ENCODE measurements at regions not wholly inside any gene's neighbourhood (a gene's known extent, or its start where the extent isn't known, plus 50 kb on each side); places are given as distances from the start of the nearest gene placed in this dataset.

DNA sequence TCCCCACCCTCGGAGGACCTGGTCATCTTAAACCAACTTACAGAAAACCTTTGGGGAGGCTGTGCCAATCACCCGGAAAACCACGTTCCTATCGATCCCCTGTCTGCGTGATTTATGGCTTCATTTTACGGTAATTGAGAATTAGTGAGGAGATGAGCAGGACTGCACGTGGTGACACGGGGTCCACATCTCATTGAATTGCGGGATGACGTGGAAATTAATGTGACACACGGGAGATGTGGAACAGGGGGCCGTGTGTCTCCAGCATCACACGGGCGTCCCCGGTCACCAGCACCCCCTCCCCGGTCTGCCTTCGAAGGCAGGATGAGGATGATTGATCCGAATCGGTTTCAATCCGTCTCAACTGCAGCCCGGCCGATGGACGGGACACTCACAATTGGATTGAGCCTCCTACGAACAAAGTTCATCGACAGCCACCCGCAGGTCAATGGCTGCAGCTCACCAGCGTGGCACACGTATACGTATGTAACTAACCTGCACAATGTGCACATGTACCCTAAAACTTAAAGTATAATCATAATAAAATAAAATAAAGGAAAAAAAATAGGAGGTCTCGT is 160.3 kb downstream of the SHOX start:
- ChIA-PET CTCF (ENCODE audit: partially characterized antibody) (no interaction called here), POLR2A (ENCODE audit: partially characterized antibody) (no interaction called here)
- H4K5ac ChIP-seq (ENCODE audit: insufficient read length, low read depth, low read length), result peak overlapping the region; percentile 81
- peak overlapping the region in 3 of 4 experiments; percentile 5 to 40 (median 10); a peak in 4 of 8 replicates for H3K4me3 ChIP-seq (ENCODE audit: extremely low read depth in 1 of 4, insufficient read depth in 2 of 4, low read depth in 3 of 4, low read length in 4 of 4)
- no peak overlapping the region for H2AFZ ChIP-seq (ENCODE audit: low read length)
- no peaks in the 10 kb centered on the region for H3K9me3 ChIP-seq (ENCODE audit: insufficient read depth in 2 of 2, low read depth in 1 of 2, low read length in 1 of 2)
- H2BK5ac ChIP-seq (ENCODE audit: low read depth, low read length), result peak overlapping the region; percentile 98
- no peaks in the 10 kb centered on the region for H4K20me1 ChIP-seq (replicated peaks in 1 of 2; ENCODE audit: control insufficient read depth in 1 of 2, insufficient read depth in 2 of 2, low read length in 2 of 2)
- peak overlapping the region; percentile 71 for H3K56ac ChIP-seq (replicated peaks; ENCODE audit: insufficient read length, low read depth, low read length)
- H2AK5ac ChIP-seq (ENCODE audit: low read depth, low read length), result peak overlapping the region; percentile 89
- H3K4me2 ChIP-seq (ENCODE audit: insufficient read depth in 1 of 2, low read depth in 2 of 2, low read length in 2 of 2), result peak overlapping the region; percentile 69 to 72
- peak; percentile 58; the same call in 1 of the 2 replicates for TF ChIP-seq E2F6 (IDR thresholded peaks at IDR 0.05)
- TF ChIP-seq ATF2 (IDR thresholded peaks at IDR 0.05; ENCODE audit: low read length), result no peak
- TF ChIP-seq, protein P1, sequence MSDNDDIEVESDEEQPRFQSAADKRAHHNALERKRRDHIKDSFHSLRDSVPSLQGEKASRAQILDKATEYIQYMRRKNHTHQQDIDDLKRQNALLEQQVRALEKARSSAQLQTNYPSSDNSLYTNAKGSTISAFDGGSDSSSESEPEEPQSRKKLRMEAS (IDR thresholded peaks at IDR 0.05), result peak; percentile 79
- H3K79me2 ChIP-seq (ENCODE audit: control insufficient read depth in 1 of 2, insufficient read depth in 2 of 2, low read length in 2 of 2), result no peaks in the 10 kb centered on the region
- no peaks in the 10 kb centered on the region for H3K36me3 ChIP-seq (ENCODE audit: control insufficient read depth in 2 of 4, insufficient read depth in 4 of 4, low read length in 3 of 4)
- H3K4ac ChIP-seq (replicated peaks; ENCODE audit: insufficient read length, low read depth, low read length), result peak overlapping the region; percentile 76
- H3K27ac ChIP-seq (ENCODE audit: low read depth, low read length), result peak overlapping the region; percentile 56; the same call in 1 of the 2 replicates
- WGBS, 2 experiments (ENCODE audit: extremely low coverage in 1 of 2, insufficient coverage in 1 of 2, insufficient read length in 1 of 2, insufficient replicate concordance in 2 of 2, low coverage in 1 of 2, low lambda C conversion rate in 2 of 2, missing lambda C conversion rate in 1 of 2), result 15% methylated on average over 30 of the region's 30 CpGs; no CpG with 5 or more reads in 1 of the 2 experiments
- peak overlapping the region; percentile 86 for H4K8ac ChIP-seq (ENCODE audit: extremely low read depth, insufficient read depth, low read length)
- FAIRE-seq (no peak), DNase-seq (ENCODE audit: low read depth in 1 of 2, low spot score in 2 of 2) (no peak)
- no peaks in the 10 kb centered on the region for H3K79me1 ChIP-seq (ENCODE audit: low read depth, low read length)
- H2BK12ac ChIP-seq (ENCODE audit: low read depth, low read length), result peak overlapping the region; percentile 95
- H2BK15ac ChIP-seq (ENCODE audit: low read length), result 0 out of 2 replicates have a peak overlapping the region, but pooled peaks have one; percentile 19
- H4K91ac ChIP-seq (replicated peaks; ENCODE audit: insufficient read length, low read length), result peak overlapping the region; percentile 81
- H3K4me1 ChIP-seq (replicated peaks in 1 of 4; ENCODE audit: control insufficient read depth in 3 of 4, insufficient read depth in 4 of 4, low read length in 3 of 4), result peaks cover 5 to 34% (median 15%) of the 10 kb centered on the region in 4 experiments
- H2BK120ac ChIP-seq (replicated peaks; ENCODE audit: low read depth, low read length), result peak overlapping the region; percentile 94
- no peaks in the 10 kb centered on the region for H3K27me3 ChIP-seq (replicated peaks in 1 of 4; ENCODE audit: control insufficient read depth in 3 of 4, extremely low read depth in 1 of 4, insufficient read depth in 3 of 4, low read length in 3 of 4)
- peak overlapping the region; percentile 97; the same call in 1 of the 2 replicates for H2BK20ac ChIP-seq (ENCODE audit: low read length)
- peak overlapping the region in 2 of 4 experiments; percentile 38 to 49; a peak in 3 of 7 replicates for H3K9ac ChIP-seq (replicated peaks in 1 of 4; ENCODE audit: extremely low read depth in 1 of 4, low read depth in 3 of 4, low read length in 3 of 4)
- no peak overlapping the region for H3K14ac ChIP-seq (ENCODE audit: insufficient read length)
- H3K23me2 ChIP-seq (ENCODE audit: low read depth, low read length), result no peaks in the 10 kb centered on the region; the same call in 1 of the 2 replicates
- H3K23ac ChIP-seq (ENCODE audit: insufficient read length), result peak overlapping the region; percentile 100
- peak overlapping the region; percentile 97 for H3K18ac ChIP-seq (ENCODE audit: extremely low read depth, low read length)

Measured in H1 (cell line).